HEK293T (cell line): ENCODE measurements at regions not wholly inside any gene's neighbourhood (a gene's known extent, or its start where the extent isn't known, plus 50 kb on each side); places are given as distances from the start of the nearest gene placed in this dataset.

Experiments used
- CTCF ChIA-PET: fragments of 350-600 bp; formaldehyde crosslinking; extraction: SDS; loops from one replicate; lab custom pipeline; 2021; ENCODE audit warnings: antibody characterized with exemption, inconsistent platforms; lab: Yijun Ruan, JAX
- POLR2A ChIA-PET: fragments of 350-600 bp; formaldehyde crosslinking; extraction: SDS; loops from one replicate; lab custom pipeline; 2020; ENCODE audit warnings: antibody characterized with exemption, inconsistent platforms; lab: Yijun Ruan, JAX
- DNase-seq: peaks from one replicate; pipeline ENCODE4 v3.0.0; 2012; ENCODE audit warnings: mixed read lengths; ENCODE audit errors: extremely low spot score
- ARNT ChIP-seq: fragments of 450-650 bp; IDR thresholded peaks from 2 replicates; pipeline ENCODE4 v1.6.1; 2017; ENCODE audit warnings: mild to moderate bottlenecking
- BHLHE40 ChIP-seq: fragments of 450-650 bp; IDR thresholded peaks from 2 replicates; pipeline ENCODE4 v1.6.1; 2016; ENCODE audit warnings: mild to moderate bottlenecking, moderate library complexity, borderline replicate concordance
- CTBP1 ChIP-seq: fragments of 450-650 bp; IDR thresholded peaks from 2 replicates; pipeline ENCODE4 v1.6.1; 2016; ENCODE audit warnings: borderline replicate concordance
- ELF4 ChIP-seq: fragments of 450-650 bp; IDR thresholded peaks from 2 replicates; pipeline ENCODE4 v1.6.1; 2017; ENCODE audit warnings: antibody characterized with exemption
- FOXA1 ChIP-seq: fragments of 450-650 bp; IDR thresholded peaks from 2 replicates; pipeline ENCODE4 v1.6.1; 2016; ENCODE audit warnings: mild to moderate bottlenecking
- FOXK2 ChIP-seq: fragments of 450-650 bp; IDR thresholded peaks from 2 replicates; pipeline ENCODE4 v1.6.1; 2016; ENCODE audit warnings: mild to moderate bottlenecking
- FOXM1 ChIP-seq: fragments of 450-650 bp; IDR thresholded peaks from 2 replicates; pipeline ENCODE4 v1.6.1; 2017; ENCODE audit warnings: mild to moderate bottlenecking, borderline replicate concordance
- HDGF ChIP-seq: fragments of 450-650 bp; IDR thresholded peaks from 2 replicates; pipeline ENCODE4 v1.6.1; 2017; ENCODE audit warnings: antibody characterized with exemption, borderline replicate concordance
- L3MBTL2 ChIP-seq: fragments of 450-650 bp; conservative IDR thresholded peaks from 2 replicates; pipeline ENCODE4 v1.6.1; 2016; ENCODE audit warnings: mild to moderate bottlenecking
- LEF1 ChIP-seq: fragments of 450-650 bp; IDR thresholded peaks from 2 replicates; pipeline ENCODE4 v1.6.1; 2017; ENCODE audit warnings: mild to moderate bottlenecking, borderline replicate concordance
- NFRKB ChIP-seq: fragments of 450-650 bp; IDR thresholded peaks from 2 replicates; pipeline ENCODE4 v1.6.1; 2016; ENCODE audit warnings: mild to moderate bottlenecking, moderate library complexity
- PKNOX1 ChIP-seq: fragments of 450-650 bp; IDR thresholded peaks from 2 replicates; pipeline ENCODE4 v1.6.1; 2016
- SP1 ChIP-seq: fragments of 450-650 bp; IDR thresholded peaks from 2 replicates; pipeline ENCODE4 v1.6.1; 2017
- SUZ12 ChIP-seq: fragments of 450-650 bp; IDR thresholded peaks from 2 replicates; pipeline ENCODE4 v1.6.1; 2016; ENCODE audit warnings: mild to moderate bottlenecking
- TARDBP ChIP-seq: fragments of 450-650 bp; IDR thresholded peaks from 2 replicates; pipeline ENCODE4 v1.6.1; 2016
- ZNF384 ChIP-seq: fragments of 450-650 bp; IDR thresholded peaks from 2 replicates; pipeline ENCODE4 v1.6.1; 2016

DNA sequence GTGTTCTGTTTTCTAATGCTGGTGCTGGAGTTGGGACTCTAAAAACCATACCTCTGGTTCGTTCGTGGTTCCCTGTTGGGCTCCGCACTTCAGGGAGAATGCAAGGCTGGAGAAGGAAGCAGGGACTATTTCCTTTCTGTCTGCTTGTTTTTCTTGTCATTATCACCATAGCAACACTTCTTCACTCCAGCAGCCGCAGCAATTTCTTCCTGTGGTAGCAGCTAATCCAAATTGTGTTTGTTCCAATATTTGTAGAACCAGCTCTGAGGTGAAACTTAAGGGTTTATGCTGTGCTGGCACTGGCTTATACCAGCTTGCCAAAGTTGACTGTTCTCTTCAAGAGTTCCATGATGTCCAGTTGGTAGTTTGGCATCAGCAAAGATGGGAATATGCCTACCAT lies 301.4 kb upstream of the SYT4 start:
- TF ChIP-seq FOXK2 (no peak), FOXA1 (no peak), NFRKB (no peak), TARDBP (no peak), HDGF (no peak), ARNT (no peak), LEF1 (no peak), SUZ12 (no peak), SP1 (no peak), PKNOX1 (no peak)
- ChIA-PET POLR2A (no interaction called here), CTCF (no interaction called here)
- DNase-seq, result no peak

GRCh38 chr18:43581936-43582519 lies 304.7 kb upstream of the SYT4 start:
- TF ChIP-seq ELF4, result no peak
- no peak for TF ChIP-seq FOXM1
- no peak for TF ChIP-seq HDGF
- no peak for TF ChIP-seq TARDBP
- no peak for TF ChIP-seq BHLHE40
- POLR2A ChIA-PET, result no interaction called here
- DNase-seq, result no peak
- CTCF ChIA-PET, result interaction anchor here (1.2 kb wide), 1 partner anchor 11 kb away, joined by 3 read pairs; no protein-coding TSS in a partner anchor

- ChIA-PET POLR2A (no interaction called here), CTCF (interaction anchor here (0.5 to 2.5 kb wide), 7 partner anchors 12 to 1939 kb away, joined by 3 to 13 read pairs (median 3); no protein-coding TSS in a partner anchor)
- peak; percentile 19 for DNase-seq
- TF ChIP-seq NFRKB, result no peak
- TF ChIP-seq TARDBP, result no peak
- no peak for TF ChIP-seq SUZ12
- no peak for TF ChIP-seq FOXA1
- no peak for TF ChIP-seq BHLHE40
- TF ChIP-seq ELF4, result no peak
- no peak for TF ChIP-seq CTBP1
- TF ChIP-seq HDGF, result no peak
- TF ChIP-seq ZNF384, result no peak
- no peak for TF ChIP-seq PKNOX1
- TF ChIP-seq FOXK2, result no peak
- no peak for TF ChIP-seq SP1
- no peak for TF ChIP-seq FOXM1
These were observed 310.4 kb upstream of the SYT4 start for GRCh38 chr18:43587538-43588153.

GRCh38 chr18:43588838-43589237 lies 311.5 kb upstream of the SYT4 start:
- CTCF ChIA-PET, result interaction anchor here (0.6 to 2.5 kb wide), 4 partner anchors 17 to 1481 kb away, joined by 3 to 13 read pairs (median 4); no protein-coding TSS in a partner anchor

DNA sequence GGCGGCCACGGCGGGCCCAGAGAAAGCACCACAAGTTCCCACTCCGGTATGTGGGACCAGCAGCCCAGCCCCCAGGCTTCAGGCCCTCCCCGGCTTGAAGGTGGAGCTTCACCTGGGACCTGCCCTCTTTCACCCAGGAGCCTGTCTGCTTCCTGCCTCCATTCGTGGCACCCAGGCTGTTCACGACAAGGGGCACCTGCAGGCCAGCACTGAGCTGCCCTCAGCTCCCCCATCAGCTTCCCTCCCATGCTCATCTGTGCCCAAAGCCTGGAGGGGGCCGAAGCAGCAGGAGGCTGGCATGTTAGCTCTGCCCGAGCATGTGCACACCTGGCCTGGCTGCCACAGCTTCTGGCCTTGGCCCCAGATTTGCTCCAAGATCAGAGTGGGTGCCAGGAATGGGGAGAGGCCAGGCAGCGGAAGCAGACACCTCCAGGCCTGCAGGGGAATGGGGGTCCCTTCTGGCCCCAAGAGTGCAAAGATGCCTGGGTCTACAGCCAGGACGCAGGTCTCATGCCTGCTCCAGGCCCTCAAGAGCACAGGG lies 312.4 kb upstream of the SYT4 start:
- CTCF ChIA-PET, result interaction anchor here (0.9 to 2.5 kb wide), 2 partner anchors 18 to 1482 kb away, joined by 3 to 13 read pairs; no protein-coding TSS in a partner anchor
- no peak for TF ChIP-seq TARDBP
- TF ChIP-seq ARNT, result no peak
- POLR2A ChIA-PET, result no interaction called here
- DNase-seq, result no peak

More at GRCh38 chr18:43588838-43589237, 311.5 kb upstream of the SYT4 start:
- POLR2A ChIA-PET, result no interaction called here
- DNase-seq, result no peak
- TF ChIP-seq SP1 (no peak), NFRKB (no peak), FOXA1 (no peak), PKNOX1 (no peak), BHLHE40 (no peak), SUZ12 (no peak), FOXK2 (no peak), CTBP1 (no peak), FOXM1 (no peak), ELF4 (no peak), L3MBTL2 (no peak), LEF1 (no peak), ARNT (no peak), HDGF (no peak), ZNF384 (no peak), TARDBP (no peak)

DNA sequence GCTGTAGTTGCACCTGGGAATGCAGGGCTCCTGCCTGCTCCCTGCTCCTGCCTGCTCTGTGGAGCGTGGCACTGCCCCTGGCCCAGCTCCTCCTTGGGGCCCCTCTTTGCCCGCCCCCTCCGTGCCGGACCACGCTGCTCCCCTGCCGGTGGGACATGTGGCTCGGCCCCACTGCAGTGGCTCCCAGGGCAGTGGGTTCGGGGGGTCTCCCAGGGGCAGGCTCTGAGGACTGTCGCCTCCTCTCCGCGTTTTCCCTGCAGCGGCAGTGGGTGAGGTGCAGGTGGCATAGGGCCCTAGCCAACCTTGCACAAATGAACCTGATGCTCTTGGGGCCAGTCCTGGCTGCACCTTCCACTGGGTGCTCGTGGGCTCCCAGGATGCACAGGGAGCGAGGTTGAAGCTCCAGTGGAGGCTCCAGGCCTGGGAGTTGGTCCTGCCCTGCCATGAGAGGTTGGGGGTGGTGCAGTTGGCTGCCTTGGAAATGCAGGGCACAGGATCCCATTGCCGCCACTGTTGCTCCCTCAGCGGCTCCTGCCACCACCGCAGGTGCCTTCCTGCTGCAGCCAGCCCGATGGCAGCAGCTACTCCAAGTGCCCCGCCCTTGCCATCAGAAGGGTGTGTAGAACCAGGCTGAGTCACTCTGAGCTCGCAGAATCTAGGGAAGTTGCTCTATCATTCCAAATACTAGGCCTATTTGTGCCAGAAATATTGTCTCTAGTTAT lies 313.1 kb upstream of the SYT4 start:
- DNase-seq, result no peak
- ChIA-PET POLR2A (no interaction called here), CTCF (interaction anchor here (1.1 to 2.5 kb wide), 2 partner anchors 19 kb away, joined by 3 to 13 read pairs; no protein-coding TSS in a partner anchor)
- TF ChIP-seq ELF4, result no peak
- no peak for TF ChIP-seq L3MBTL2
- no peak for TF ChIP-seq BHLHE40
- no peak for TF ChIP-seq CTBP1
- TF ChIP-seq ZNF384, result no peak
- no peak for TF ChIP-seq SUZ12
- no peak for TF ChIP-seq TARDBP
- no peak for TF ChIP-seq LEF1
- TF ChIP-seq HDGF, result no peak
- TF ChIP-seq NFRKB, result no peak
- no peak for TF ChIP-seq FOXM1
- TF ChIP-seq FOXK2, result no peak
- no peak for TF ChIP-seq SP1
- TF ChIP-seq PKNOX1, result no peak
- no peak for TF ChIP-seq ARNT
- TF ChIP-seq FOXA1, result no peak
